ENCODE measurements at regions not wholly inside any gene's neighbourhood (a gene's known extent, or its start where the extent isn't known, plus 50 kb on each side); places are given as distances from the start of the nearest gene placed in this dataset.

- no peak overlapping the region for H3K4me3 ChIP-seq (ENCODE audit: low read depth, low read length)
- no peak for DNase-seq (ENCODE audit: low read depth)
- TF ChIP-seq CTCF (IDR thresholded peaks at IDR 0.05; ENCODE audit: insufficient read depth, low read depth, low read length) = no peak
- ChIA-PET CTCF (interaction anchor here (1.0 to 1.7 kb wide), 3 partner anchors 10 to 190 kb away, joined by 3 to 5 read pairs (median 4); no protein-coding TSS in a partner anchor), POLR2A (no interaction called here)
- no peaks in the 10 kb centered on the region for H3K36me3 ChIP-seq (ENCODE audit: control insufficient read depth, insufficient read depth, low read length)
- H3K27me3 ChIP-seq (ENCODE audit: control insufficient read depth, insufficient read depth, low read length) = no peaks in the 10 kb centered on the region
Measured at GRCh38 chr2:223161873-223162458, 110.0 kb downstream of the KCNE4 start.

DNA sequence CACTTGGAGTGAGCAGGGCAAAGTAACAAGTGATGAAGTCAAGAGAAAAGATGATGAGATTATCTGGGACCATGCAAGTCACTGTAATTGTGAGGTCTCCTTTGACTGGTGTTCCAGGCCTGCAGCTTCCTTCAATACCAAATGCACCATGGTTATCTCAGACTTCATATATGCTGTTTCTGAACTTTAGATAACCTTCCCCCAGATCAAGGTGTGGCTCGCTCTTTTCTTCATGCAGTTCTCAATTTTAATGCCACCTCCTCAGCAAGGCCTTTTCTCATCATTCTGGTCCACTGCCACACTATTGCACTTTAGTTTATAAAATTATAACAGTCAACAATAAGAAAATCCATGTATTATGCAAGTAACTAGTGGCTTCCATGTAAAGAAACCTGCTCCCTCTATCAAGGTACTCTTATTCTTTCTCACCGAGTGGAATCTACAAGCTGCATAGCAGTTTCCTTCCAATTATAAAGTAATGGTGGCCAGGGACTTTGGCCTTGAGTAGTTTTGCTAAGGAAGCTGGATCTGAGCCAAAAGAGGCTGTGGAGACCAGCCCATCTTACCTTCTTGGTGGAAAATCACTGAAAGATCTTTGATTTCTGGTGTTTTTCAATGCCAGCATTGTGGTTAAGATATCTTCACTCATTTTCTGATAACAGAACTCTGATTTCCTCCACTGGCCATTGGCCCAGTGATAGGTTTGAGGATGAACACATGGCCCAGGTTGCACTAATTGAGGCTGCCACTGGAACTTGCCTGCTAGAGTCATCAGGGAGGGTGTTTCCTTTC, 113.6 kb downstream of the KCNE4 start:
- Histone ChIP-seq H3K27me3 (ENCODE audit: control insufficient read depth, insufficient read depth, low read length) (no peaks in the 10 kb centered on the region), H3K36me3 (ENCODE audit: control insufficient read depth, insufficient read depth, low read length) (no peaks in the 10 kb centered on the region), H3K4me3 (ENCODE audit: low read depth, low read length) (no peak overlapping the region)
- POLR2A ChIA-PET = no interaction called here
- no peak for TF ChIP-seq CTCF (IDR thresholded peaks at IDR 0.05; ENCODE audit: insufficient read depth, low read depth, low read length)
- CTCF ChIA-PET = no interaction called here
- no peak for DNase-seq (ENCODE audit: low read depth)

DNA sequence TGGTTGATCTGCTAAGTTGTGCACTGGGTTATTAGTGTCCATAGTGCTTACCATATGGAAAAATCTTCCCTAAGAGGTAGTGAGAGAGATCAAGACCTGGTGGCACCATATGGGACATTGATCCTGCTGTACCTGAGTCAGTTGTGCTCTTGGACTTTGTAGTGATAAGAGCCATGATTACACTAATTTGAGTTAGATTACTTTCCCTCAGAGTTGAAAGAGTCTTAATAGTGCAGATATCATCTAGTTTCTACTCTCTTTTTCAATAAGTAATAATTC, 114.2 kb downstream of the KCNE4 start:
- no peak for DNase-seq (ENCODE audit: low read depth)
- no peaks in the 10 kb centered on the region for H3K36me3 ChIP-seq (ENCODE audit: control insufficient read depth, insufficient read depth, low read length)
- H3K4me3 ChIP-seq (ENCODE audit: low read depth, low read length) = no peak overlapping the region
- ChIA-PET POLR2A (no interaction called here), CTCF (no interaction called here)
- no peak for TF ChIP-seq CTCF (IDR thresholded peaks at IDR 0.05; ENCODE audit: insufficient read depth, low read depth, low read length)
- no peaks in the 10 kb centered on the region for H3K27me3 ChIP-seq (ENCODE audit: control insufficient read depth, insufficient read depth, low read length)

DNA sequence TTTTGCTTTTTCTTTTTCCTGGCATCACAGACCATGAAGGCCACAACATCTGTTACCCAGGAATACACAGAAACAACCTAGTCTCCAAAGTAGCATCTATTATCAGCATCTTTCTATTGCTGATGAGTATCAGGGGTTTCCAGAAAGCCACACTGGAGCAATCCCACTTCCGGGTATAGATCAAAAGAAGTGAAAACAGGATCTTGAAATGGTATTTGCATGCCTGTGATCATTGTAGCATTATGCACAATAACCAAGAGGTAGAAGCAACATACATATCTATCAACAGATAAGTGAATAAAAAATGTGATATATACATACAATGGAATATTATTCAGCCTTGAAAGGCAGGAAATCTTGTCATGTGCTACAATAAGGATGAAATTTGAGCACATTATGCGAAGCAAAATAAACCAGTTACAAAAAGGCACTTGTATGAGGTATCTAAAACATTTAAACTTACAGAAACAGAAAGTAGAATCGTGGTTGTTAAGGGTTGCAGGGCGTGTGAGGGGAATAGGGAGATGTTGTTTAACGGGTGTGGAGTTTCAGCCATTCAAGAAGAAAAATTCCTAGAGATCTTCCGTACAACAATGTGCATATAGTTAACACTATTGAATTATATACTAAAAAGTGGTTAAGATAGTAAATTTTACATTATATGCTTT, 115.1 kb downstream of the KCNE4 start:
- TF ChIP-seq CTCF (IDR thresholded peaks at IDR 0.05; ENCODE audit: insufficient read depth, low read depth, low read length) = no peak
- H3K4me3 ChIP-seq (ENCODE audit: low read depth, low read length) = no peak overlapping the region
- CTCF ChIA-PET = no interaction called here
- DNase-seq (ENCODE audit: low read depth) = no peak
- no peaks in the 10 kb centered on the region for H3K36me3 ChIP-seq (ENCODE audit: control insufficient read depth, insufficient read depth, low read length)
- no peaks in the 10 kb centered on the region for H3K27me3 ChIP-seq (ENCODE audit: control insufficient read depth, insufficient read depth, low read length)
- POLR2A ChIA-PET = no interaction called here

- no peak for TF ChIP-seq CTCF (IDR thresholded peaks at IDR 0.05; ENCODE audit: insufficient read depth, low read depth, low read length)
- H3K36me3 ChIP-seq (ENCODE audit: control insufficient read depth, insufficient read depth, low read length) = no peaks in the 10 kb centered on the region
- ChIA-PET CTCF (no interaction called here), POLR2A (no interaction called here)
- H3K27me3 ChIP-seq (ENCODE audit: control insufficient read depth, insufficient read depth, low read length) = no peaks in the 10 kb centered on the region
- H3K4me3 ChIP-seq (ENCODE audit: low read depth, low read length) = no peak overlapping the region
- DNase-seq (ENCODE audit: low read depth) = no peak
Measured at GRCh38 chr2:223169830-223170605, 118.0 kb downstream of the KCNE4 start.
